ENCODE measurements at regions not wholly inside any gene's neighbourhood (a gene's known extent, or its start where the extent isn't known, plus 50 kb on each side); places are given as distances from the start of the nearest gene placed in this dataset.
A peak's percentile ranks its signal among the peaks of the same experiment; 100 is the strongest.

DNA sequence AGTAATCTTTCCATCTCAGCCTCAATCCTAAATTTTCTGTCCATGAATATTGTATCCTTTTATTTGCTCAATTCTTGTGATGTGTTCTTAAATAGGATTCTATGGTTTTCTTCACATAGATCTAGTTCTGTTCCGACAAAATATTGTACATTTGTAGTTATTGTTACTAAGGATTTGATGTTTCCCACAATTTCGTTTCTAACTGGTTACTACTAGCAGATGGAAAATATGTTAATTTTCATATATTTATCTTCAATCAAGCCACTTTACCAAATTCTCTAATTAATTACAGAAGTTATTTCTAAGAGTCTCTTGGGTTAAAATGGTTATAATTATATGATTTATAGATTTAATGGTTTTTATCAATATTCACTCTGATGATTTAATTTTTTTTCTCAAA, 60.3 kb downstream of the SEC61B start:
- no peak for DNase-seq (ENCODE audit: low read depth, low spot score)
- in situ Hi-C loops (cut with HindIII; ENCODE audit: low pct_unique_long_range_greater_than_20kb, low sequenced_read_pairs) = no loop called here

DNA sequence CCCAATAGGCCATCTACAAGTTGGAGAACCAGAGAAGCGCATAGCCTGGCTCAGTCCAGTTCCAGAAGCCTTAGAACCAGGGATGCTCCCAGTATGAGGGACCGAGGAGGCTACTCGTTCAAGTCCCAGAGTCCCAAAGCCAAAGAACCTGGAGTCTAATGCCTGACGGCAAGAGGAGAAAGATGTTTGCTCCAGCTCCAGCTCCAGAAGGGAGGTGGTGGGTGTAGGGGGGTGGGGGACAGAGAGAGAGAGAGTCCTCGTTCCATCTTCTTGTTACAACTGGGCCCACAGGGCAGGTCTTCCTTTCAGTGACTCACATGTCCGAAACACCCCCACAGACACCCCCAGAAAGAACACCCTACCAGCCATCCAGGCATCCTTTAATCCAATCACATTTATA, 63.9 kb downstream of the SEC61B start:
- in situ Hi-C loops (cut with HindIII; ENCODE audit: low pct_unique_long_range_greater_than_20kb, low sequenced_read_pairs) = no loop called here
- DNase-seq (ENCODE audit: low read depth, low spot score) = no peak

DNA sequence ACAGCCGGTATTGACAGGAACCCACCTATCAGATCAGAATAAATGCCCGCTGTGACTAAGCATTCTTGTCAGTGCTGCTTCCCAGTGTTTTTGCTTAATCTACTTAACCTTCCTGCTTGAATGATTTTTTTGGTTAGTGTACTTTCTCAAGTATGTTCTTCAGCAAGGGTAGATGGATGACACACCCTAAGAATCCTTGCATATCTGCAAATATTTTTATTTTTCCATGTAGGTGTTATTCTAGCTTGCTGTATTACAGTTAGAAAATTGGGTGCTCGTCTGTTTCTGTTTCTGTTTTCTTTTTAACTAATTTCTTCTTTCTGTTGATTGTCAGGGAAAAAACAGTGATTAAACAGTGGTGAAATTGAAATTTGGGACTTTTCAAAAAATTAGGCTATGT, 64.5 kb downstream of the SEC61B start:
- in situ Hi-C loops (cut with HindIII; ENCODE audit: low pct_unique_long_range_greater_than_20kb, low sequenced_read_pairs) = no loop called here
- no peak for DNase-seq (ENCODE audit: low read depth, low spot score)

DNA sequence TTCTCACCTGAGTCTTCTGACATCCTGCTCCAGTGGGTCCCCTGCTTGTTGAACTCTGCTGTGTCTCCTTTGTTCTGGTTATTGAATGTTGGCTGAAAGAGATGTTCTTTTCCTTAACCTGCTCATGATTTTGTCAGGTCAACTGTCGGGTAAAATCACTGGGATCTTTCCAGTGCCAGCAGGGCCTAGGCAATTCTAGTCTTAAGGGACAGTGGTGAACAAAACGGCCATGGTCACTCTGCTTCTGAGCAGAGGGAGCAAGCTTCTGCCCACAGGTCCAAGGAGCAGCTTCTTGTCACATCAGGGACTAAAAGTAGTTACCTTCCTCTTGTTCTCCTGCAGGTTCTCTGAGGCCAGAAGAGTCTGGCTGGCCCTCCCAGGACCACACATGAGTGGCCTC, 65.6 kb downstream of the SEC61B start:
- in situ Hi-C loops (cut with HindIII; ENCODE audit: low pct_unique_long_range_greater_than_20kb, low sequenced_read_pairs) = no loop called here
- no peak for DNase-seq (ENCODE audit: low read depth, low spot score)

DNA sequence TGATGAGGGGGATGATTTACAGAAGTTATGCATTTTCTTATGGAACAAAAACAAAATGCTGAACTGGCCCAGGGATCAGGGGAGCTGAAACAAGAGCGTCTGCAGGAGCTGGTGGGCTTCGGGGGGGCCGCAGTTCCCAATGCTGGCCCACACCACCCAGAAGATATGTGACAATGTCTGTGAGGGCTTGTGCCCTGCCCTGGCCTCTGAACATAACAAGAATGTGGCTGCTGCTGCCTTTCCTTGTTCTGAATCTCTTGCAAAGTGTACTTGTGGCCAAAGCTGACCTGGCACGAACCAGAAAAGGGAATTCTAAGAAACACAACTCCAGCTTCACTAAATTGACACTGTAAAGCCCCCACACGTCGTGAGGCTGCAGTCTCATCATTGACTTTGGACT, 66.7 kb downstream of the SEC61B start:
- in situ Hi-C loops (cut with HindIII; ENCODE audit: low pct_unique_long_range_greater_than_20kb, low sequenced_read_pairs) = no loop called here
- no peak for DNase-seq (ENCODE audit: low read depth, low spot score)

DNA sequence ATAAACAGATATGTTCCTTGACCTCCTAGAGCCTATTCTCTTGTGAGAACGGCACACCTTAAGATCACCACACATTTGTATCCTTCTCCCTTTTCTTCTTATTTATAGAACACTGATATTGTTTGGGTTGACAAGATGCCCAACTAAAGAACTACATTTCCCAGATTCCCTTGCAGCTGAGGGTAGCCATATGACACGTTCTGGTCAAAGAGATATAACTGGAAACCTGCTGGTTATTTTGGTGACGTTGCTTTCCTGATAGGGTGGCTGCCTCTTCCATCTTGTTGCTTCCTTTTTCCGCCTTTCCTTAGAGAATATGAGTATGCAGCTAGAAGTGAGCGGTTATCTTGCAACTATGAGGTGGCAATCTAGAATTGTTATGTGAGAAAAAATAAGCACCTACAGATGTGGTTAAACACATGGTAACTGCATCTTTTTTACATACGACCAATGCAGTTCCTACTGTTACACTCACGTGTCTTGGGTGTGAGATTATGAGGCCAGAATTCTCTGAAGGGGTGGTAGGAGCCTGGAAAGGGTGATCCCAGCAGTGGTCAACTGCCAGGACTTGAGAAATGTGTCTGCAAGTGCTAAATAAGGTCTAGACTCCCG, 72.9 kb downstream of the SEC61B start:
- in situ Hi-C loops (cut with HindIII; ENCODE audit: low pct_unique_long_range_greater_than_20kb, low sequenced_read_pairs) = no loop called here
- peak; percentile 53 for DNase-seq (ENCODE audit: low read depth, low spot score)

DNA sequence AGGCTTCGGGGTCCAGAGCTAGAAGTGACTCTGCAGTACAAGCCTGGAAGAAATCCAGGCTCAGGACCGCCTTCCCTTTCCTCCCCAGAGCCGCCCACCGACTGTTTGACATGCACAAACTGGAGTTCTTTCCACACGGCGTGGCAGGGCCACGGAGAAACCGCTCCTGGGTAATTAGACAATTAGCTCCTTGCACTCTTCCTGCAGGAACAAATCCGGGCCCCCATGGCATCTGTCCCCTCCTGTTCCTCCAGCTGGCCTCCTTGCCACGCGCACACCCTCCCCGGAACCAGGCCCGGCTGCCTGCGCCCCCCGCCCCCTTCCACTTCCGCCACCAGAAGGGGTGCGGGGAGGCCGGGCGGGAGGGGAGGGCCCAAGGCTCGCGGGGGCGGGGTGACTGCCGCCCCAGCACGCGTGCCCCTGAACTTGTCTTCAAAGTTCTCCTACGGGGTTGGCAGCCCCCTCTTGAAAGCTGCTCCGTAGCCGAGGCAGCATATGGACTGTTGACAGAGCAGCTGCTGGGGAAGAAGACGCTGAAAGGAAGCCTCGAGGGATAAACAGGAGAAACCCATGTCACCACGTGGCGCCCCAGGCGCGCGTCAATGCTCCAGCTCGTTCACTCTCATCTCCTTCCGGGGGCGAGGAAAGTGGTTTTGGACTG, 74.3 kb downstream of the SEC61B start:
- DNase-seq (ENCODE audit: low read depth, low spot score) = no peak
- in situ Hi-C loops (cut with HindIII; ENCODE audit: low pct_unique_long_range_greater_than_20kb, low sequenced_read_pairs) = no loop called here

DNA sequence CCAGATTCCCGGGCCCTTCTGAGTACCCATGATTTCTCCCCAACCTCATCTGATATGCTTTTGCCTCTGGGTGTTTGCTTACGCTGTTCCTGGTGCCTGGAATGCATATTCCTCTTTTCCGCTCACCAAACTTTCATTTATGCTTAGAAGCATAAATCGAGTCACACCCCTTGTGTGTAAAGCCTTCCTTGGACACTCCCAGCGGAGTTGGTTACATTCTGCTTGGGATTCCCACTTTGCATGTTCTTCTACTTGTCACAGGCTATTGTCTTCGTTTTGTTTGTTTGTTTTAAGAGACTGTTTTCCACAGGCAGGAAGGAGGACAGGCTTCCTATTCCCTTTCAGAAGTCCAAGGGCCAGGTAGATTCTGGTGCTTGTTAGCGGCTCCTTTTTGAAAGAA, 76.5 kb downstream of the SEC61B start:
- in situ Hi-C loops (cut with HindIII; ENCODE audit: low pct_unique_long_range_greater_than_20kb, low sequenced_read_pairs) = no loop called here
- no peak for DNase-seq (ENCODE audit: low read depth, low spot score)

DNA sequence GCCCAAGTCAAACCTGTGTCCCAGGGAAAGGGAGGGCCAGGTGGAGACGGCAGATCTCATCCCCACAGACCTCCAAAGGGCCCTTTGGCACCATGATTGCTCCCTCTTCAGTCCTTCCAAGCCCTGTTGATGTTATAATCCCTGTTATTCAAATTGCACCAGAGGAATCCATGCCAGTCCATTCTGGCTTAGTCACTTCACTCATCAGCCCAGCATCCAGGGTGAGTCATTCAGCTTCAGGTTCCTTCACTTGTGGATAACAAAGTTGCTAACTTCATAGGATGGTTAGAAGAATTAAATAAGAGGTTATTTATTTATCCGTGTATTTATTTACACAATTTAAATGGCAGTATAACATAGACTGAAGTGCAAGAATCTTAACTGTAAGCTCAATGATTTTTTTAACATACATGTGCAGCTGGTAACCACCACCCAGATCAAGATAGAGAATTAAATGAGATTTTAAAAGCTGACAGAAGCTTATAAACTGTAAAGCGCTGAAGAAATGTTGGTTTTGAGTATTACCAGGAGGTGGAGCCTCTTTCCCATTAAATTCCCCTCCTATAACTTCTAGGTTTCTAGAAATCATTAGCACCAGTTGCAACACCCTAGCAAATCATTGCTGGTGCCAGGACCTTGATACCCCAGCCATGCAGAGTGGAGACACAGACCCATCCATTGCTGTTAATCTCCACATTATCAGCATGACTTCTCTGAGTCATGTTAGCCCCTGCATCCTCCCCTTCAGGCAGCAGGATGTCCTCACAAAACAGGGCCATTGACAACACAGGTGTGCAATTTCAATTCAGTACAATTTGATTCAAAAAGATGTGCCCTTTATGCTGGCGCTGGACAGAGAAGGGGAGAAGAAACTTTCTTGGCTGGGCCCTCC, 77.4 kb downstream of the SEC61B start:
- in situ Hi-C loops (cut with HindIII; ENCODE audit: low pct_unique_long_range_greater_than_20kb, low sequenced_read_pairs) = no loop called here
- peak; percentile 50 for DNase-seq (ENCODE audit: low read depth, low spot score)

DNA sequence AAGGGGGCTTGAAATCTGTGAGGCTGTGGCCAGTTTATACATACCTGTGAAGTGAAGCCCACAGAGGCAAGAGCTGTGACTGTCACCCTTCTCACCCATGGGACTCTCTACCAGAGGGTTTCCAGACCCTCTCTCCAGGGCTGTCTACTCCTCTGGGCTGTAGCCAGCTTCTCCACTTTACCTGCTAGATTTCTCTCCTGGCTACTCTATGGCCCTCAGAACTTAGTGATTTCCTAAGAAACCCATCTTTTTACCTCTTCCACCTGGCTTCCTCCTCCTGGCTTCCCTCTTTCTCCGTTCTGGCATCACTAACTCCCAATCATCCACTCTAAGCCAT, 78.0 kb downstream of the SEC61B start:
- in situ Hi-C loops (cut with HindIII; ENCODE audit: low pct_unique_long_range_greater_than_20kb, low sequenced_read_pairs) = no loop called here
- DNase-seq (ENCODE audit: low read depth, low spot score) = no peak

DNA sequence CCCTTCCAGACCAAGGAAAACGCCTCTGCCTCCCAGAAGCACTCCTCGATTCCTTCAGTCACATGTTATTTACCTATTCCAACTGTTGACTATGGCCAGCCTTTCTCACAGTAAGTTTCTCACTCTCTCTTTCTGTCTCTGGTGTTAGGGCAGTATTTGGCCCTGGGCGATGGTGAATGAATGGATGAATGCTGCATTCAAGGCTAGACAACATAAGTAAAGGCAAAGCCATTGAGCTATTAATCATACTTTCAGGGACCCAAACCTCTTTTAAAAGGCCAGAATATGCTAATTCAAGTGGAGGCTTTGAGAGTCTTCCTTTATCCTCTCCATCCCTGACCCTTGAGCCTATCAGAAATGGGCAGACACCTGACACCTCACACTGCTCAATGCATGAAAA, 78.5 kb downstream of the SEC61B start:
- in situ Hi-C loops (cut with HindIII; ENCODE audit: low pct_unique_long_range_greater_than_20kb, low sequenced_read_pairs) = no loop called here
- peak; percentile 79 for DNase-seq (ENCODE audit: low read depth, low spot score)

DNA sequence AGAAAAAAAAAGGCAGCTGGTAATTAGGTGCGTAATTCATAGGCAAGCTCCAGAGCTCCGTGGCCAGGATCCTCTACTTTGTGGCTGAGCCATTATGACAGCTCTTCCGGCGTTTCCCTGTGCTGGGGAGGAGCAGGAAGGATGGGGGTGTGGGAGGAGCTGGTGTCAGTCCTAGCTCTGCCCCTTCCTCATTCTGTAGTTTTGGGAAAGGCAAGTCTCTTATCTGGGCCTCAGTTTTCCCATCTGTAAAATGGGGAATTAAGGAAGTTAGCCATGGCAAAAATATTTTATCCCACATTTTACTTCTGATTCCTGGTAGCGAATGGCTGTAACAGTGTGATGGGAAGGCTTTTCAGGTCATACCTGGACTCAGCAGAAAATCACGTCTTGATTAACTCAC, 81.1 kb downstream of the SEC61B start:
- in situ Hi-C loops (cut with HindIII; ENCODE audit: low pct_unique_long_range_greater_than_20kb, low sequenced_read_pairs) = no loop called here
- DNase-seq (ENCODE audit: low read depth, low spot score) = no peak

DNA sequence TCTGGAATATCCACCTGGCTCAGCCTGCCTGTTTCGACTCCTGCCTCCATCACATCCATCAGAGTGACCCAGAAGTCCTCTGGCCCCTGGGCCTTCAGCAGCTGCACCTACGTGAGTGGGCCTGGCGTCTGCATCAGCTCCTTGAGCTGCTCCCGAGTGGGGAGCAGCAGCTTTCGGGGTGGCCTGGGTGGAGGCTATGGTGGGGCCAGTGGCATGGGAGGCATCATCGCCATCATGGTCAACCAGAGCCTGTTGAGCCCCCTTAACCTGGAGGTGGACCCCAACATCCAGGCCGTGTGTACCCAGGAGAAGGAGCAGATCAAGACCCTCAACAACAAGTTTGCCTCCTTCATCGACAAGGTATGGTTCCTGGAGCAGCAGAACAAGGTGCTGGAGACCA, 83.0 kb downstream of the SEC61B start:
- in situ Hi-C loops (cut with HindIII; ENCODE audit: low pct_unique_long_range_greater_than_20kb, low sequenced_read_pairs) = no loop called here
- DNase-seq (ENCODE audit: low read depth, low spot score) = no peak

DNA sequence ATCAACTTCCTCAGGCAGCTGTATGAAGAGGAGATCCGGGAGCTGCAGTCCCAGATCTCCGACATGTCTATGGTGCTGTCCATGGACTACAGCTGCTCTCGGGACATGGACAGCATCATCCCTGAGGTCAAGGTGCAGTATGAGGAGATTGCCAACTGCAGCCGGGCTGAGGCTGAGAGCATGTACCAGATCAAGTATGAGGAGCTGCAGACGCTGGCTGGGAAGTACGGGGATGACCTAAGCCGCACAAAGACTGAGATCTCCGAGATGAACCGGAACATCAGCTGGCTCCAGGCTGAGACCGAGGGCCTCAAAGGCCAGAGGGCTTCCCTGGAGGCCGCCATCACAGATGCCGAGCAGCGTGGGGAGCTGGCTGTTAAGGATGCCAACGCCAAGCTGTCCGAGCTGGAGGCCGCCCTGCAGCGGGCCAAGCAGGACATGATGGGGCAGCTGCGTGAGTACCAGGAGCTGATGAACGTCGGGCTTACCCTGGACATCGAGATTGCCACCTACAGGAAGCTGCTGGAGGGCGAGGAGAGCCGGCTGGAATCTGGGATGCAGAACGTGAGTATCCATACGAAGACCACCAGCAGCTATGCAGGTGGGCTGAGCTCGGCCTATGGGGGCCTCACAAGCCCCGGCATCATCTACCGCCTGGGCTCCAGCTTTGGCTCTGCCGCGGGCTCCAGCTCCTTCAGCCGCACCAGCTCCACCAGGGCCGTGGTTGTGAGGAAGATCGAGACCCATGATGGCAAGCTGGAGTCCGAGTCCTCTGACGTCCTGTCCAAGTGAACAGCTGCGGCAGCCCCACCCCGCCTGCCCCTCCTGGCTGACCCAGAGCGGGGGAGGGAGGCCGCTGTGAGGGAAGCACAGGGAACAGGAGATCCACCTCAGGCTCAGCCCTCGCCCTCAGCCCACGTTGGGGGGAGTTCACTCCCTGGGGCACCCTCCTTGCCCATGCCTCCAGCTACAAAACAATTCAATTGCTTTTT, 84.0 kb downstream of the SEC61B start:
- no peak for DNase-seq (ENCODE audit: low read depth, low spot score)
- in situ Hi-C loops (cut with HindIII; ENCODE audit: low pct_unique_long_range_greater_than_20kb, low sequenced_read_pairs) = no loop called here

DNA sequence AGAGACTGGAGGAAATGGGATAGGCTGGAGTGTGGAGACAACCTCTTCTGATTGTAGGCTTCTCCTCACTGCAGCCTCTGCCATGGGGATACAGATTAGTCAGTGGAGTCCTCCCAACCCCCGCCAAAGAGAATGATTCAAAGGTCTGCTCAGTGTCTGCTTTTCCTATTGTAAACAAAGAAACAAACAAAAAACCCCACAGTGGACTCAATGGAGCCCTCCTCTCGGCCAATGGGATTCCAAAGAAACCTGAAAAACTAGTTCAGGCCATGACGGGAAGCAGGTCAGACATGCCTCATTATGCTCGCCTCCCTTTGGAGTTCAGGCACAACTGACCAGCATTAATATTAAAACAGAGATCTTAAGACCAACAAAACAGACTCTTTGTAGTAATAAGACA, 85.8 kb downstream of the SEC61B start:
- in situ Hi-C loops (cut with HindIII; ENCODE audit: low pct_unique_long_range_greater_than_20kb, low sequenced_read_pairs) = no loop called here
- DNase-seq (ENCODE audit: low read depth, low spot score) = no peak

DNA sequence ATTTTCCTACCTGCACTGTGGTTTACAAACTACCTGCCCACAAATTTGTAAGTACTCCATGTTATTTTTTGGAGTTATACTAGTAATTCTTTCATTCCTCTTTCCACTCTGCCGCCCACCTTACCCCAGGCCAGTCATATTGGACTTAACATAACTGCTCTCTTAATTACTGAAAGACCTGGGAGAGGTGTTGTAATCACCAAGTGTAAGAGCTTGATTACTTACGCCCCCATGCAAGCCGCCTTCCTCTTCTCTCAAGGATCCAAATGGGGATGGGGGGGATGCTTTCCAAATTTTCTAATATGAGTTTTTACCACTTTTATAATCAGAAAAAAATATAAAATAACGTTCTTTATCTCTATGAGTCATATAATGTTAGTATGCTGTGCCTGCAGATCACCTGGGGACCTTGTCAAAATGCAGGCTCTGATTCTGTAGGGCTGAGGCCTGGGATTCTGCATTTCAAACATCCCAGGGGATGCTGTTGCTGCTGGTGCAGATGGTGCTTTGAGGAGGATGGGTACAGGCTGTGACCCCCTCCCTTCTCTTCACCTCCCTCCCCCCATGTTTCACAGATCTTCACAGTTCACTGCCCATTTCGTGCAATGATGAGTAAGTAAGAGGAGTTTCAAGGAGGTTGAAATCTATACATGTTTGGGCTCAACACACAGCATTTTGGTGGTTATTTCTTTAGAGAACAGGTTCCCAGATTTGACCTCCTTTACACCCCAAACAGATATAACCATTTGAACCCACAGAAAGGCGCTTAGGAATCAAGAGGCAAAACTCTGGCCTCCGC, 87.3 kb downstream of the SEC61B start:
- no peak for DNase-seq (ENCODE audit: low read depth, low spot score)
- in situ Hi-C loops (cut with HindIII; ENCODE audit: low pct_unique_long_range_greater_than_20kb, low sequenced_read_pairs) = no loop called here

DNA sequence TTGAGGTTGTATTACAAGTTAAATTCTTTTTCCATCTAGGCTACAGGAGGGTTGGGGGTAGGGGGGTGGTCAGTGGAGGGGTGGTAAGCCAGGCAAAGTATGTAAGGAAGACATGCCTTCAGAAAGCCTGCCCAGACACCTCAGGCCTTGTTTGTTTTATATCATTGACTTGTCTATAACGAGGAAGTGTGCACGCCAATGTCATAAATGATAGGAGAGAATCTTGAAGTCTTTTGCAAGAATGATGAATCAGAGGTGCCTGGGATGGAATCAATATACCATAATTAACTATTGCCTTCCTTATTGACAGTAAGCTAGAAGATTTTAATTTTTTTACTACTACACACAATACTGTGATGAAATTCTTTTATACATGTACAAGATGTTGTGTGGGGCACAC, 90.7 kb downstream of the SEC61B start:
- no peak for DNase-seq (ENCODE audit: low read depth, low spot score)
- in situ Hi-C loops (cut with HindIII; ENCODE audit: low pct_unique_long_range_greater_than_20kb, low sequenced_read_pairs) = no loop called here
